Adrenal gland (tissue), 5 donors: ENCODE measurements at regions not wholly inside any gene's neighbourhood (a gene's known extent, or its start where the extent isn't known, plus 50 kb on each side); places are given as distances from the start of the nearest gene placed in this dataset.

Experiments used
- POLR2A ChIP-seq, 2 donors: fragments of 450-650 bp; IDR thresholded peaks; one replicate each; pipeline ENCODE4 v1.6.1; 2017; ENCODE audit warnings: antibody characterized with exemption in 2 of 2, mild to moderate bottlenecking in 2 of 2, moderate library complexity in 1 of 2
- TF ChIP-seq, protein P1 (sequence below), 6 experiments: fragments of 450-650 bp in 4 of 6; fragments of 200-600 bp in 2 of 6; sonication (generic) in 1 of 6; IDR thresholded peaks; 1 replicate in 5 of 6; 2 replicates in 1 of 6; pipeline versions ENCODE4 v1.5.1 to v1.8.0; 2016 to 2021; ENCODE audit warnings: antibody characterized with exemption in 6 of 6, mild to moderate bottlenecking in 2 of 6, moderate library complexity in 1 of 6
- donor health status: DM: no; HTN: no; CAD: no.

DNA sequence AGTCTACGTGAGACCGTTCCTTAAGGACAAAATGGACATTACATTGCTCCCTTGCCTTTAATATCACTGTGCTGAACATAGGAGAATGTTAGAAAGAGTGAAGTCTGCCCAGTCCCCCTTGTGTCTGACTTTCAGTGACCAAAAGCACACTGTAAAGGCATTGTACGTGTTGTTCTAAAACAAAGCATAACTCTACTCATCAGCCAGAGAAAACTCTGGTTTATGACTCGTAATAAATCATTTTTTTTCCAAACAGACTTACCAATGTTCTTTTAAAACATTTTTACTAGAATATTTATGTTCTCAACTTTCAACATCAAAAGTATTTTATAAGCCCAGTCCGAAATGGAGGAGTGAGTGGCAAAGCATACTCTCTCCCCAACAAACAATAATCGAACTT is 262.5 kb downstream of the GJA1 start:
- TF ChIP-seq, protein P1, sequence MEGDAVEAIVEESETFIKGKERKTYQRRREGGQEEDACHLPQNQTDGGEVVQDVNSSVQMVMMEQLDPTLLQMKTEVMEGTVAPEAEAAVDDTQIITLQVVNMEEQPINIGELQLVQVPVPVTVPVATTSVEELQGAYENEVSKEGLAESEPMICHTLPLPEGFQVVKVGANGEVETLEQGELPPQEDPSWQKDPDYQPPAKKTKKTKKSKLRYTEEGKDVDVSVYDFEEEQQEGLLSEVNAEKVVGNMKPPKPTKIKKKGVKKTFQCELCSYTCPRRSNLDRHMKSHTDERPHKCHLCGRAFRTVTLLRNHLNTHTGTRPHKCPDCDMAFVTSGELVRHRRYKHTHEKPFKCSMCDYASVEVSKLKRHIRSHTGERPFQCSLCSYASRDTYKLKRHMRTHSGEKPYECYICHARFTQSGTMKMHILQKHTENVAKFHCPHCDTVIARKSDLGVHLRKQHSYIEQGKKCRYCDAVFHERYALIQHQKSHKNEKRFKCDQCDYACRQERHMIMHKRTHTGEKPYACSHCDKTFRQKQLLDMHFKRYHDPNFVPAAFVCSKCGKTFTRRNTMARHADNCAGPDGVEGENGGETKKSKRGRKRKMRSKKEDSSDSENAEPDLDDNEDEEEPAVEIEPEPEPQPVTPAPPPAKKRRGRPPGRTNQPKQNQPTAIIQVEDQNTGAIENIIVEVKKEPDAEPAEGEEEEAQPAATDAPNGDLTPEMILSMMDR (IDR thresholded peaks at IDR 0.05), result no peak
- TF ChIP-seq POLR2A (IDR thresholded peaks at IDR 0.05), result no peak
